ENCODE measurements at regions not wholly inside any gene's neighbourhood (a gene's known extent, or its start where the extent isn't known, plus 50 kb on each side); places are given as distances from the start of the nearest gene placed in this dataset.
"Not testable (repeated sequence)": the region's sequence is repeated elsewhere in the genome, so short reads cannot be mapped to it uniquely, and the experiment has no call there.

DNA sequence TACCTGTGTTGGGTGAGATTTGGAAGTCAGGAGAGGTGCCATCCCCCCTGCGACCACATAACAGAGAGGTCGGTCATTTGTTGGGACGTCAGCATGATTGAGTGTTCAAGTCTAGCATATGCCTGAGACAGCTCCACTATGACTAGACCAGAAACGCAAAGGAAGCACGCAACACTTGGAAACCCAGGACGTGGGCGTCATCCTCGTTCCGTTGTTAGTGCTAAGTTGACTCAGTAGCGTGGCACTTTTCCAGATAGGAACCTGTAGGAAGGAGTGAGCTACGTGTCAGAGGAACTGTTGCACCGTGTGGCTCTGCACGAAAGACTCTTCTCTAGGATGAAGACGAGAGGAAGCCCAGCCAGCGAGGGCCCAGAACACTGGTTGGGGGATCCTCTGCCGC is 431.2 kb upstream of the AMELY start:
- H3K27me3 Mint-ChIP-seq; DNase-seq; CTCF ChIA-PET; POLR2A ChIA-PET; H3K79me2 ChIP-seq (ENCODE audit: control insufficient read depth, insufficient read depth, low read length); H3K9me3 Mint-ChIP-seq (ENCODE audit: insufficient read depth); H3K4me3 Mint-ChIP-seq; H2AFZ ChIP-seq (ENCODE audit: insufficient read depth, low read depth, low read length, poor library complexity, severe bottlenecking); H3K27ac Mint-ChIP-seq; ATAC-seq (ENCODE audit: low read depth); H3K36me3 ChIP-seq (replicated peaks in 1 of 2; ENCODE audit: control extremely low read depth in 1 of 2, control insufficient read depth in 1 of 2, extremely low read depth in 1 of 2, insufficient read depth in 2 of 2, low read length in 1 of 2); H4K20me1 ChIP-seq (ENCODE audit: control insufficient read depth, insufficient read depth, low read length, poor library complexity, severe bottlenecking); H3K4me2 ChIP-seq (replicated peaks; ENCODE audit: low read depth, low read length, poor library complexity, severe bottlenecking); H3K27me3 ChIP-seq (replicated peaks in 1 of 4; ENCODE audit: control extremely low read depth in 1 of 4, control insufficient read depth in 3 of 4, insufficient read depth in 4 of 4, low read length in 3 of 4); H3K4me3 ChIP-seq (ENCODE audit: control extremely low read depth in 1 of 5, extremely low read depth in 1 of 5, insufficient read depth in 1 of 5, low read depth in 2 of 5, low read length in 4 of 5); H3K9me3 ChIP-seq (ENCODE audit: control extremely low read depth in 1 of 3, control insufficient read depth in 2 of 3, insufficient read depth in 1 of 3, low read length in 2 of 3); H3K27ac ChIP-seq (ENCODE audit: low read length in 2 of 2); H3K9ac ChIP-seq (ENCODE audit: low read length): not testable (repeated sequence)
- peaks cover 19% of the 10 kb centered on the region for H3K4me1 Mint-ChIP-seq
- peaks cover 0 to 18% of the 10 kb centered on the region in 2 donors for H3K4me1 ChIP-seq (ENCODE audit: control insufficient read depth in 2 of 2, insufficient read depth in 2 of 2, low read length in 2 of 2)
- intact Hi-C loops (cut with micrococcal nuclease) = loop anchor here (5.0 kb wide), 1 partner anchor 70 kb away; no protein-coding TSS in a partner anchor
- WGBS (ENCODE audit: insufficient coverage) = 84% methylated on average over 6 of the region's 16 CpGs

DNA sequence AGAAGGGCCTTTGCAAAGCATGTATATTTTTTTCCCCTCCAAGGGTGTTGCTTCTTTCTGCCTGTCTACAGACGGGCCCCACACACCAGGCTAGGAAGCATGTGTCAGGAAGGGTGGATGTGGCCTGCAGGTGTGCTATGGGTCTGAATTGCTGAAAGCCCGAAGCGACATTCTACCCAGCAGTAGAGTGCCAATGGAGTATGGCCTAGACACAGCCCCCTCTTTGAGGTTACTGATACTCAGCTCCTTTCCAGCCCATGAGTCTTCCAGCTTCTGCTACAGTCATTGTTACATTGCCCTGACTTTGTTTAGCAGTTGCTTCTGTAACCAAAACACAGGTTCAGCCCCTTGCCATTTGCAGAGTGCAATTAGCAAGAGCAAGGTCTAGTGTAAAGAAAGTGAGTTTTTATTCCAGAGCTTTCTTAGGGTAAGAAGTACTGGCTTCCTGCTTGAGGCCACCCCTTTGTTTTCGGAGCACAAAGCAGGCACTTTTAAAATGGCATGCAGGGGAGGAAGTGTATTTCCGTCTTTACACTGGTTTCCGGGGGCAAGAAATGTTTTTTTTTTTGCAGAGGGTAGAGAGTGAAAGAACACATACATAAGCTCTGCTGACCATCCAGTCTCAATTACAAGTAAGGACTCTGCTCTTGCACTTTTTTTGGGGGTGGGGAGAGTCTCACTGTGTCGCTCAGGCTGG is 428.0 kb upstream of the AMELY start:
- WGBS (ENCODE audit: insufficient coverage) = no CpG with 5 or more reads among the region's 7 CpGs
- Mint-ChIP-seq H3K4me1 (peaks cover 18% of the 10 kb centered on the region), H3K27me3 (no peaks in the 10 kb centered on the region), H3K9me3 (ENCODE audit: insufficient read depth) (no peaks in the 10 kb centered on the region), H3K4me3 (peak overlapping the region; percentile 33), H3K27ac (peak overlapping the region; percentile 92)
- Histone ChIP-seq H3K79me2 (ENCODE audit: control insufficient read depth, insufficient read depth, low read length) (no peaks in the 10 kb centered on the region), H3K9me3 (ENCODE audit: control extremely low read depth in 1 of 3, control insufficient read depth in 2 of 3, insufficient read depth in 1 of 3, low read length in 2 of 3) (no peaks in the 10 kb centered on the region), H3K27ac (ENCODE audit: low read length in 2 of 2) (peak overlapping the region in 1 of 2 donors; percentile 60), H3K4me3 (ENCODE audit: control extremely low read depth in 1 of 5, extremely low read depth in 1 of 5, insufficient read depth in 1 of 5, low read depth in 2 of 5, low read length in 4 of 5) (no peak overlapping the region), H3K27me3 (replicated peaks in 1 of 4; ENCODE audit: control extremely low read depth in 1 of 4, control insufficient read depth in 3 of 4, insufficient read depth in 4 of 4, low read length in 3 of 4) (no peaks in the 10 kb centered on the region), H2AFZ (ENCODE audit: insufficient read depth, low read depth, low read length, poor library complexity, severe bottlenecking) (no peak overlapping the region), H3K4me2 (replicated peaks; ENCODE audit: low read depth, low read length, poor library complexity, severe bottlenecking) (no peak overlapping the region), H4K20me1 (ENCODE audit: control insufficient read depth, insufficient read depth, low read length, poor library complexity, severe bottlenecking) (no peaks in the 10 kb centered on the region), H3K4me1 (ENCODE audit: control insufficient read depth in 2 of 2, insufficient read depth in 2 of 2, low read length in 2 of 2) (peaks cover 0 to 18% of the 10 kb centered on the region in 2 donors), H3K36me3 (replicated peaks in 1 of 2; ENCODE audit: control extremely low read depth in 1 of 2, control insufficient read depth in 1 of 2, extremely low read depth in 1 of 2, insufficient read depth in 2 of 2, low read length in 1 of 2) (peaks cover 0 to 5% of the 10 kb centered on the region in 2 experiments), H3K9ac (ENCODE audit: low read length) (no peak overlapping the region)
- ChIA-PET CTCF (interaction anchor here (0.5 to 1.7 kb wide), 3 partner anchors 10 to 67 kb away, joined by 3 to 4 read pairs (median 3); no protein-coding TSS in a partner anchor), POLR2A (interaction anchor here (1.2 kb wide), 1 partner anchor 66 kb away, joined by 3 read pairs; no protein-coding TSS in a partner anchor)
- TF ChIP-seq EZH2 (IDR thresholded peaks at IDR 0.05; ENCODE audit: borderline replicate concordance, insufficient read depth, low read depth, low read length, poor library complexity, severe bottlenecking) = no peak
- TF ChIP-seq, protein P1, sequence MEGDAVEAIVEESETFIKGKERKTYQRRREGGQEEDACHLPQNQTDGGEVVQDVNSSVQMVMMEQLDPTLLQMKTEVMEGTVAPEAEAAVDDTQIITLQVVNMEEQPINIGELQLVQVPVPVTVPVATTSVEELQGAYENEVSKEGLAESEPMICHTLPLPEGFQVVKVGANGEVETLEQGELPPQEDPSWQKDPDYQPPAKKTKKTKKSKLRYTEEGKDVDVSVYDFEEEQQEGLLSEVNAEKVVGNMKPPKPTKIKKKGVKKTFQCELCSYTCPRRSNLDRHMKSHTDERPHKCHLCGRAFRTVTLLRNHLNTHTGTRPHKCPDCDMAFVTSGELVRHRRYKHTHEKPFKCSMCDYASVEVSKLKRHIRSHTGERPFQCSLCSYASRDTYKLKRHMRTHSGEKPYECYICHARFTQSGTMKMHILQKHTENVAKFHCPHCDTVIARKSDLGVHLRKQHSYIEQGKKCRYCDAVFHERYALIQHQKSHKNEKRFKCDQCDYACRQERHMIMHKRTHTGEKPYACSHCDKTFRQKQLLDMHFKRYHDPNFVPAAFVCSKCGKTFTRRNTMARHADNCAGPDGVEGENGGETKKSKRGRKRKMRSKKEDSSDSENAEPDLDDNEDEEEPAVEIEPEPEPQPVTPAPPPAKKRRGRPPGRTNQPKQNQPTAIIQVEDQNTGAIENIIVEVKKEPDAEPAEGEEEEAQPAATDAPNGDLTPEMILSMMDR (IDR thresholded peaks at IDR 0.05) = no peak
- ATAC-seq (ENCODE audit: low read depth) (peak; percentile 39), DNase-seq (peak; percentile 12)
- intact Hi-C loops (cut with micrococcal nuclease) = loop anchor here (5.0 kb wide), 1 partner anchor 67 kb away; no protein-coding TSS in a partner anchor

All from B cell (primary cell).